H7 (cell line): ENCODE measurements at regions not wholly inside any gene's neighbourhood (a gene's known extent, or its start where the extent isn't known, plus 50 kb on each side); places are given as distances from the start of the nearest gene placed in this dataset.

ENCODE experiments used
- DNase-seq: peaks from one replicate; pipeline ENCODE4 v3.0.0; 2012
- H3K27me3 ChIP-seq: 2 replicates; pipeline ENCODE4 v1.6.0; 2011; ENCODE audit warnings: mild to moderate bottlenecking, low read length; ENCODE audit not compliant: control insufficient read depth, insufficient read depth
- H3K36me3 ChIP-seq: replicated peaks from 2 replicates; pipeline ENCODE4 v1.5.1; 2011; ENCODE audit warnings: low read length; ENCODE audit not compliant: control insufficient read depth, insufficient read depth
- H3K4me3 ChIP-seq: 2 replicates; pipeline ENCODE4 v1.5.1; 2011; ENCODE audit warnings: low read depth, mild to moderate bottlenecking, control low read depth, low read length, moderate library complexity; ENCODE audit not compliant: insufficient read depth

DNA sequence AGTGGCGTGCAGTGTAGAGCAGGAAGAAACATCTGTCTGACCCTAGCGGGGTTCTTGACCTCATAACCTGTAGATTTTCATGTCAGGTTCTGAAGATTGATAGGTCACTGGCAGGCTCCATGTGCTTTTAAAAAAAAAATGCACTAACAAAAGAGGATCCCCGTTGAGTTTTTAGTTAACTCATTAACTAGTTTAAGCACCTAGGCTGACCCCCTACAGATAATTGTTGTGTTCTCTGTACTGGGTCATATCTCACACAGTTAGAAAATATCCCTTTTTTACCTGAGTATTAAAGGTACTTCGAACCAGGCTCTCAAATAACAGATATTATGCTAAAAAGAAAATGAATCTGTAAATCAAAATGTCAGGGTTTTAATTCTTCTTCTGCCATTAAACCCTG lies 676.6 kb downstream of the CDH11 start:
- Histone ChIP-seq H3K36me3 (no peaks in the 10 kb centered on the region), H3K4me3 (no peak overlapping the region), H3K27me3 (no peaks in the 10 kb centered on the region)
- DNase-seq, result no peak

DNA sequence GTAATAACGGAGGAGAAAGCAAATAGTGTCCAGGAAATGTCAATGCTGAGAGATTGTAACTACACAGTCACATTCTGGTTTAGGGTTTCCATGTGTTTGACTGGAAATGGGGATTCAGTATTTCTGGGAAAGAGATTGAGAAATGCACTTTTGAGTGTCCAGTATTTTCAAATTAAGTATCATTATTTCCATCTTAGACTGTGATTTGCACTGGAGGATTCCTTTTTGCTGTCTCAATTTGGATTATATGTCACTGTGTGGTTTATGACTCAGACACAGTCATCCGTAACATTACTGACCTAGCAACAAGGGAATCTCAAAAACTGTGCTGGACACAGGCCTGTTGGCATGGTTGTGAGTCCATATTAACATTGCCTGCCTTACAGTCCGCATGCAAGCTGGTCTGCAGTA lies 681.4 kb downstream of the CDH11 start:
- Histone ChIP-seq H3K4me3 (no peak overlapping the region), H3K27me3 (no peaks in the 10 kb centered on the region), H3K36me3 (no peaks in the 10 kb centered on the region)
- DNase-seq, result no peak

DNA sequence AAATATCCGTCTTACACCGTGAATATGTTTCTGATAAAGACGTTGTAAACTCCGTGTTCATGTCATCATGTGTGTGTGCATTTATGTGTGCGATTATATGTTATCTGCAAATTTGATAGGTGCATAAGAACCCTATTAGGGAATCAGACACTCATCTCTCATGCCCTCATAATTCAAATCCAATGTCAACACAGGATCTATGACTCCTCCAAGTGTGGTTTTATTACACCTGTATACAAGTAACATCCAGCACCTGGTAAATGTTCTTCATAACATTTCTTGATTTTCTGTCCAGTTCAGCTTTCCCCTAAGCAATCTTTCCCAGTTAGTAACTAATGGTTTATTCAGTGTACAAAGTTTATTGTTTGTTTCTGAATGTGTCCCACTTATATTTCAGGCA lies 681.9 kb downstream of the CDH11 start:
- Histone ChIP-seq H3K36me3 (no peaks in the 10 kb centered on the region), H3K27me3 (no peaks in the 10 kb centered on the region), H3K4me3 (no peak overlapping the region)
- DNase-seq, result no peak

DNA sequence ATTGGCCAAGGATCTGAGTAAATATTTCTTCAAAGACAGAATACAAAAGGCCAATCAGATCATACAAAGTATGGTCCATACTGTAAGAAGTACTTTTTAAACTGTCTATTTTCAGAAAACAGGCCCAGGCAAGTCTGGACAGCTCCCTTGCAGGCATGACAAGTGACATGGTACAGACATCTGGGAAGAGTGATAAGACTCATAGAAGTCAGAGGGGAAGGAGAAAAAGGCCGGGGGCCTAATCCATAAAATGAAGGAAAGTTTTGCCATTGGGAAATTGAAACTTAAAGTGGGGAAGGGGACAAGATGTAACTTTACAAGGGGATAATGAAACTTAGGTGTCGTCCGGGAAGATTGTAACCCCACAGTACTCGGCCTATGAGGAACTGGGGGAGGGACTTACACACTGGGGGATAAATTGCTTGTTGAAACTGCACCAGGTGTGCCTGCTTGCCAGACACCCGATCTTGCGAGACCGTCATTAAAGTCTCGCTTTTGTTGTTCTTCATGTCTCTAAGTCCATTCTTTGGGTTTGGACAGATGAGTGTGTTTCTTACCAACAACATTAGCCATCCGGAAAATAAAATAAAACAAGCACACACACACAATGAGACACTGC lies 684.0 kb downstream of the CDH11 start:
- DNase-seq, result no peak
- no peaks in the 10 kb centered on the region for H3K36me3 ChIP-seq
- no peaks in the 10 kb centered on the region for H3K27me3 ChIP-seq
- H3K4me3 ChIP-seq, result no peak overlapping the region

DNA sequence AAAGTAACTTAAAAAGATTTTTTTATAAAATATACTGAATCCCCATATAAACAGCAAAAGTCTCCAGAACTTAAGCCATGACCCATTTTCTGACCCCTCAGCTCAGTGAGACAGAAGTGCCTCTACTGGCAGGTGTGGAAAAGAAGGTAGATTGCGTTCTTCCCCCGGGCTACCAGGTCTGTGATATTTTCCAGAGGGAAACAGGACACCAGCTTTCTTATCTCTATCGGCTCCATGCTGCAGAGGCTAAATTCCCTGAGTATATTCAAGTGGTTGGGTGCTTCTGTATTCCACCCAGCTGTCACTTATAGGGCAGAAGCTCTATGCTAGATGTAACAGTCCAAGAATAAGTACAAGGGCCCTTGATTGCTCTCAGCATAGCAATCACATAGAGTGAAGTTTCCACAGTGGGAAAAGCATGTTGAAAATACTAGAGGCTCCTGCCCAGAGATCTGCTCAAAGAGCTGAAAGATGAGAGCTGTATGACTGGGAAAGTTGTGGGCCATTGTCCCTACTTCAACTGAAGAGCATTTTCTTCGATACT lies 687.3 kb downstream of the CDH11 start:
- H3K4me3 ChIP-seq, result no peak overlapping the region
- H3K36me3 ChIP-seq, result no peaks in the 10 kb centered on the region
- H3K27me3 ChIP-seq, result no peaks in the 10 kb centered on the region
- no peak for DNase-seq

DNA sequence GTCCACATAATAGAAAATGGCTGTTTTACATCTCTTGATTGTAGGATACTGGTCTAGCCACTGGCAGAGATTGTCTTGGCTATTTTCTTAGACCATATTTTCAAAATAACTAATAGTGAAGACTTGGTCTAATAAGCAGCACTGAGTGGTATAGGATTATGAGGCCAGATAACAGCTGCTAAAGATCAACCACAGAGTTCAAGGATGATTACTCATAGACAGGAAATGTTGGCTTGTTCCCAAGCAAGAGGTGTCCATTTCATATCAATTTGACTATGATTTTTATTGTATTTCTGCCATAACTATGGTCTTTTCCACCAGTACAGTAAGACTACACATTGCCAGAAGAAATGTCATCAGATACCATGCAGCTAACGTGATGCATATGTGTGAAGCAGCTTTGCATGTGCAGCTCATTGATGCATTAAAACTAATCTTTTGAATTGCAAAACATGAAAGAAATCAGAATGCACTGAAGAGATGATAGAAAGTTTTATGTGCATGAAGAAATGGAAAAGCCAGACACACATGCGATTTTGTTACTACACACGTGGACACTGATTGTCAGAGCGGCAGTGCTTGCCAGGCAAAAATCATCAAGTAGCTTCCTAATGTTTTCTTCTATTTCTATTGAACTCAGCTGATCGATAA lies 693.3 kb downstream of the CDH11 start:
- no peaks in the 10 kb centered on the region for H3K27me3 ChIP-seq
- H3K4me3 ChIP-seq, result no peak overlapping the region
- DNase-seq, result no peak
- H3K36me3 ChIP-seq, result no peaks in the 10 kb centered on the region

DNA sequence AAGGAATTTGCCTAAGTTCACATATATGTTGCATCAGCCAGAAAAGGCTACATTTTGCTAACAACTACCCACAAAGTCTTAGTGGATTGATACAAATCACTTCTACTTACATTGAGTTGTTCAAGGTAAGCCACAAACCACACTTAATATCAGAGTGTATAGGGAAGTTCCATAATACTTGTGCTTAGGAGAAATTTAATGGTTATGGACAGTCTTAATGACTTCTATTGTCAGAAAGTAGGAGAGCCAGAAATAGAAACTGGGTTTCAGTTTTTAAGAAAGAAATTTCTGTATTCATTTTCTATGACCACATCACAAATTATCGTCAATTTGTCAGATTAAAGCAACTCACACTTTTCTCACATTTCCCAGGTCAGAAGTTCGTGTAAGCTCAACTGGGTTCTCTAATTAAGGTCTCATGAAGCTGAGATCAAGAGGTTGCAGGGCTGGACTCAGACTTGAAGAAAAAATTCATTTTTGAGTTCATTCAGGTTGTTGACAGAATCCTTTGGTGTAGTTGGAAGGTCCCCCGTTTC lies 695.7 kb downstream of the CDH11 start:
- Histone ChIP-seq H3K27me3 (no peaks in the 10 kb centered on the region), H3K36me3 (no peaks in the 10 kb centered on the region), H3K4me3 (no peak overlapping the region)
- DNase-seq, result no peak

DNA sequence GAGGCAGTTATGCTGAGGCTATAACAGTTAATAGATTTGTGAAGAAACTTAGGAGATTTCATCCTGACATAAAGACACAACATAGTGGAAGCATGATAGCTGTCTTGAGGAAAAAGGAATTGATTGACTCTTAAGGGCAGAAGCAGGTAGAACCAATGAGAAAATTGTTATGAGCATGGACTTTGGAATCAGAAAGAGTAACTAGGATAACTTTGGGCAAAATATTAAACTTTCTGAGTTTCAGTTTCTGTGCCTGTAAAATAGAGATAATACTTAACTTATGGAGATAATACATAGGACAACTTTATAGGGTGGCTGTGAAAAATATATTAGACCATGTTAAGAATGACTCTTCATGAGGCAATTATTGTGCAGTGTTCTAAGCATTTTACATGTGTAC lies 696.5 kb downstream of the CDH11 start:
- H3K27me3 ChIP-seq, result no peaks in the 10 kb centered on the region
- no peak for DNase-seq
- H3K36me3 ChIP-seq, result no peaks in the 10 kb centered on the region
- no peak overlapping the region for H3K4me3 ChIP-seq

DNA sequence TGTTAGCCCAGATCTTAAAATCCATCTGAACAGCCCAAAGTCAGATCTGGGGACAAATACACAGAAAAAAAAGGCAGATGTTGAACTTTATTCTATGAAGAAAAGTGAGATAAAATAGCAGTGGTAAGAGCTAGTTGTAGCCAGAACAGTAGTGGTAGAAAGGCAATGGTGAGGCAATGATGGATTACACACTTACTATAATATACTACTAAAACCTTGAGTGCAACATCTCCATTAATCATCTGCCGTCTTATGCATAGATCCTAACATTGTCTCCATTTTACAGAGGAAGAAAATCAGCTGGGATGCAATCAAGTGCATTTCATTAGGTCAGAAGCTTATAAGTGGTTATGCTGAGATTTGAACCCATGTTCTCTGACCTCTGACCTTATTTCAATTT lies 699.6 kb downstream of the CDH11 start:
- no peak for DNase-seq
- no peaks in the 10 kb centered on the region for H3K36me3 ChIP-seq
- no peaks in the 10 kb centered on the region for H3K27me3 ChIP-seq
- no peak overlapping the region for H3K4me3 ChIP-seq

DNA sequence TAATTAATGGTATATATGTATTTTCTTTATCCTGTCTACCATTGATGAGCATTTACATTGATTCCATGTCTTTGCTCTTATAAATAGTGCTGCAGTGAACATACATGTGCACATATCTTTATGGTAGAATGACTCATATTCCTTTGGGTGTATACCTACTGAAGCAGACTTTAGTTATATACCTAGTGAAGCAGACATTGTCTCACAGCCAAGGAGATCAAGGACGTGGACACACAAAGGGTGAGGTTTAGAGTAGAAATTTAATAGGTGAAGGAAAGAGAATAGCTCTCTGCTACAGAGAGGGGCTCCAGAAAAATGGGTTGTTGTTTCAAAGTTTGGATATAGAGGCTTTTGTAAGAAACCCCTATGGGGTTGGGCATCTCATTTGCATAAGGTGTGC lies 700.3 kb downstream of the CDH11 start:
- H3K36me3 ChIP-seq, result no peaks in the 10 kb centered on the region

DNA sequence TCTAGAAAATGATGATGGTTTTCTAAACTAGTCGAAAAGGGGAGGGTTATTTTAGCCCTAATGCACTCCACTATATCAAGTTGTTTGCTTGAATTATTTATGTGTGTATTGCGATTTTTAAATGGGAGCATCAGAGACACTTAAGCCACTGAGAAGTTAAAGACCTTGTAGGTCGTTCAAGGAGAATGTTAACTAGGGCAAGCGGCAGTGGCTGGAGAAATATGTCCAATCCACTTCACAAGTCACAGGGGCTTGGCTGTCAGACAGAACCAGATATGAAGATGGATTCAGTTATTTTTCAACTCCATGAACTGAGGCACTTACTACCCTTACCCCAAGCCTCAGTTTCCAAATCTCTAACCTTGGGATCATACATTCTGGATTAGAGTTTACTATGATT lies 702.0 kb downstream of the CDH11 start:
- H3K27me3 ChIP-seq, result no peaks in the 10 kb centered on the region
- H3K36me3 ChIP-seq, result no peaks in the 10 kb centered on the region
- DNase-seq, result no peak
- H3K4me3 ChIP-seq, result no peak overlapping the region

More for the DNA sequence above, 700.3 kb downstream of the CDH11 start:
- Histone ChIP-seq H3K4me3 (no peak overlapping the region), H3K27me3 (no peaks in the 10 kb centered on the region)
- no peak for DNase-seq

DNA sequence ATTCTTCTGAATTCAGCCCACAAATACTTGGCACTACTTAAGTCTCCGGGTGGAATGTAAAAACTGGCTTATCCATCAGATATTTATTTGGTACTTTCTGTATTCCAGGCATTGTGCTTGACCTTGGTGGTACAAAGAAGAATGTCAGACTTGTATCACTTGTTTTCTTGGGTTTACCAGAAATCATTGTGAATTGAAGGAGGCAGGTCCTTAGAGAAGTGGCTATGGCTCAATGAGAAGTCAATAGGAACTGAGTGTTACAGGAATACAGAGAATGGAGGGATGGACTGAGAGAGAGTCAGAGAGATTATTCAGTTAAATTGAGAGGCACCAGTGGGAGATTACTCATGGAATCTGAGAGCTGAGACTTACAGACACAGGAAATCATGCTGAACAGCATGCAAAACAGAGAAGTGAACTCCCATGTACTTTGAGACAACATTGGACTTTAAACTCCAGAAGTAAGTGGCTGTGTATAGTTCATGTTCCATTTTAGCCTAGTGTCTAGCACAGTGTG lies 704.1 kb downstream of the CDH11 start:
- Histone ChIP-seq H3K36me3 (no peaks in the 10 kb centered on the region), H3K27me3 (no peaks in the 10 kb centered on the region), H3K4me3 (no peak overlapping the region)
- no peak for DNase-seq

DNA sequence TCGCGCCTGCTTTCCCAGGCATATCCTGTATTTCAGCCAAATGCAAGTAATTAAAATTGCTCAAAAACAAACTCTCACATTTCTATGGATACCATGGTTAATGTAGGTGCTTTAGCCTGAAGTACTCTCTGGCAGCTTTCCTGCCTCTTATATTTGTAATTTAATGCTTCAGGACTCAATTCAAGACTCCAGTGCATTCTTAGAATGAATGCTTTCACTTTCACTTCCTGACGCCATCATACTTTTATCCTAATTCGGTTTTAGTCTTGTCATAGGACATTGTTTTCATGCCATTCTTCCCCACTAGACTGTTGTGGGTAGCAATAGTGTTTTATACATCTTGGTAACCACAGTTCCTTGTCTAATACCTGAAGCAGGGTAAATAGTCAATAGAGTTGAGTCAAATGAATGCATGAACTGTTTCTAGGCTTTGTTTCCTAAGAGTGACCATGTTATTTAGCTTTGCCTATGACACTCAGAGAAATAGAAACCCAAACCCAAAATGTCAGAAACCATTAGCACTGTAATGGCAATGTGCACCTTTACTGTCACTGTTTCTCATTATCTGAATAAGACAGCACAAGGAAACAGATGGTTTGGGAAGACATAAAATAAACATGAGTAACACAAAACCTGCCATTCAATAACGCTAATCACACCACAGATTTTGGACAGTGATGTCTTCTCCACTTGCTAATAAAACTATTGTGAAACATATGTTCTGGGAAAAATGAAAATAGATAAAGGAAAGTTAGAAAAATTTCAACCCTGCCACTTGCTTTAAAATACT lies 705.5 kb downstream of the CDH11 start:
- no peaks in the 10 kb centered on the region for H3K27me3 ChIP-seq
- no peak for DNase-seq
- H3K4me3 ChIP-seq, result no peak overlapping the region
- no peaks in the 10 kb centered on the region for H3K36me3 ChIP-seq

DNA sequence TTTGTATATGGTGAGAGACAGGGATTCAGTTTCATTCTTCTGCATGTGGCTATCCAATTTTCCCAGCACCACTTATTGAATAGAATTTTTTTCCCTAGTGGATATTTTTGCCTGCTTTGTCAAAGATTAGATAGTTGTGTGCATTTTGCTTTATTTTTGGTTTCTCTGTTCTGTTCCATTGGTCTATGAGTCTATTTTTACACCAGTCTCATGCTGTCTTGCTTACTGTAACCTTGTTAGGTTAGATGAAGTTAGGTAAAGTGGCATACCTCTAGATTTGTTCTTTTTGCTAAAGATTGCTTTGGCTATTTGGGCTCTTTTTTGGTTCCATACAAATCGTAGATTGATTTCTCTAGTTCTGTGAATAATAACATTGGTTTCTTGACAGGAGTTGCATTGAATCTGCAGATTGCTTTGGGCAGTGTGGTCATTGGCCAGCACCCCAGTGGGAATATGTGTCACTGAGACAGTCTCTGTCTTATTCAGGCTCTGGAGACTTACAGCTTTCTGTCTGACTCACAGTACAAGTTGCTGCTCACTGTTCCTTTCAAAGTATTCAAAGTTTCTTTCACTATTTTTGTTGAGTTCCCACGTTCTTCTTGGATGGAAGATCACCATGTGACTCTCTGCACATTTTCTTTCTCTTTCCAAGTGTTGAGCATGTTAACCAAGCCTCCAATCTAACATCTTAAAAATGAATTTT lies 709.1 kb downstream of the CDH11 start:
- Histone ChIP-seq H3K36me3 (no peaks in the 10 kb centered on the region), H3K4me3 (no peak overlapping the region), H3K27me3 (no peaks in the 10 kb centered on the region)
- DNase-seq, result no peak
